H1 (cell line): ENCODE measurements at regions not wholly inside any gene's neighbourhood (a gene's known extent, or its start where the extent isn't known, plus 50 kb on each side); places are given as distances from the start of the nearest gene placed in this dataset.

ENCODE experiments used
- CTCF ChIA-PET: fragments of 300-600 bp; sonication (Branson Sonifier 250); formaldehyde crosslinking; loops from one replicate; lab custom pipeline; 2021; ENCODE audit not compliant: partially characterized antibody; lab: Charles Lee
- POLR2A ChIA-PET: fragments of 300-600 bp; sonication (Branson Sonifier 250); formaldehyde crosslinking; loops from one replicate; lab custom pipeline; 2021; ENCODE audit warnings: inconsistent platforms; ENCODE audit not compliant: partially characterized antibody; lab: Charles Lee
- DNase-seq, 2 experiments: peaks; one replicate each; pipeline versions ENCODE4 v3.0.0 to v3.0.0-alpha.2; 2010 to 2022; ENCODE audit warnings: low spot score in 2 of 2, low read depth in 1 of 2, mixed read lengths in 1 of 2
- FAIRE-seq: peaks from 2 replicates; lab custom pipeline; 2011; peaks lifted over from hg19 to GRCh38; lab: Jason Lieb, UNC
- H2AFZ ChIP-seq: 2 replicates; pipeline ENCODE4 v1.8.1; 2012; ENCODE audit warnings: low read length, inconsistent platforms
- H2AK5ac ChIP-seq: 2 replicates; pipeline ENCODE4 v1.6.1; 2013; ENCODE audit warnings: low read depth, low read length
- H2BK120ac ChIP-seq: replicated peaks from 2 replicates; pipeline ENCODE3; 2013; ENCODE audit warnings: low read depth, low read length, inconsistent platforms
- H2BK12ac ChIP-seq: 2 replicates; pipeline ENCODE4 v1.6.1; 2013; ENCODE audit warnings: low read depth, low read length
- H2BK15ac ChIP-seq: 2 replicates; pipeline ENCODE4 v1.6.1; 2013; ENCODE audit warnings: low read length
- H2BK20ac ChIP-seq: 2 replicates; pipeline ENCODE4 v1.6.1; 2013; ENCODE audit warnings: low read length
- H2BK5ac ChIP-seq: 2 replicates; pipeline ENCODE4 v1.6.1; 2013; ENCODE audit warnings: low read depth, low read length
- H3K14ac ChIP-seq: 2 replicates; pipeline ENCODE4 v1.6.1; 2013; ENCODE audit warnings: inconsistent platforms; ENCODE audit not compliant: insufficient read length
- H3K18ac ChIP-seq: 2 replicates; pipeline ENCODE4 v1.6.1; 2013; ENCODE audit warnings: low read length; ENCODE audit errors: extremely low read depth
- H3K23ac ChIP-seq: 2 replicates; pipeline ENCODE4 v1.6.1; 2013; ENCODE audit warnings: inconsistent platforms; ENCODE audit not compliant: insufficient read length
- H3K23me2 ChIP-seq: 2 replicates; pipeline ENCODE4 v1.6.1; 2013; ENCODE audit warnings: low read depth, low read length
- H3K27ac ChIP-seq: 2 replicates; pipeline ENCODE4 v1.6.1; 2011; ENCODE audit warnings: low read depth, low read length, inconsistent platforms
- H3K27me3 ChIP-seq, 4 experiments: replicated peaks in 1 of 4; 1 replicate in 1 of 4; 2 replicates in 3 of 4; pipeline versions ENCODE4 v1.6.1 to v1.8.1; 2011 to 2013; ENCODE audit warnings: low read length in 3 of 4, mild to moderate bottlenecking in 3 of 4, inconsistent platforms in 2 of 4, mixed read lengths in 2 of 4, moderate library complexity in 1 of 4; ENCODE audit not compliant: control insufficient read depth in 3 of 4, insufficient read depth in 3 of 4; ENCODE audit errors: extremely low read depth in 1 of 4
- H3K36me3 ChIP-seq, 4 experiments: 2 replicates each; pipeline versions ENCODE4 v1.6.1 to v1.8.1; 2011 to 2013; ENCODE audit warnings: mild to moderate bottlenecking in 4 of 4, low read length in 3 of 4, moderate library complexity in 2 of 4, control low read depth in 1 of 4, inconsistent platforms in 1 of 4; ENCODE audit not compliant: insufficient read depth in 4 of 4, control insufficient read depth in 2 of 4
- H3K4ac ChIP-seq: replicated peaks from 2 replicates; pipeline ENCODE3; 2013; ENCODE audit warnings: low read length, low read depth, mixed read lengths, inconsistent platforms; ENCODE audit not compliant: insufficient read length
- H3K4me1 ChIP-seq, 4 experiments: replicated peaks in 1 of 4; 1 replicate in 1 of 4; 2 replicates in 3 of 4; pipeline versions ENCODE4 v1.6.1 to v1.8.1; 2011 to 2013; ENCODE audit warnings: low read length in 3 of 4, inconsistent platforms in 2 of 4, mixed read lengths in 1 of 4; ENCODE audit not compliant: insufficient read depth in 4 of 4, control insufficient read depth in 3 of 4
- H3K4me2 ChIP-seq, 2 experiments: 2 replicates each; pipeline versions ENCODE4 v1.6.1 to v1.8.1; 2011 to 2013; ENCODE audit warnings: low read depth in 2 of 2, low read length in 2 of 2, control low read depth in 1 of 2, inconsistent platforms in 1 of 2, mild to moderate bottlenecking in 1 of 2; ENCODE audit not compliant: insufficient read depth in 1 of 2
- H3K4me3 ChIP-seq, 4 experiments: fragments of 200-600, 300-600 bp in 1 of 4; sonication (generic), shearing (Covaris generic), sonication (Bioruptor Twin) in 1 of 4; 2 replicates each; pipeline versions ENCODE4 v1.5.1 to v1.8.1; 2011 to 2016; ENCODE audit warnings: low read length in 4 of 4, low read depth in 3 of 4, control low read depth in 2 of 4, inconsistent platforms in 2 of 4, mild to moderate bottlenecking in 2 of 4, mixed read lengths in 1 of 4, moderate library complexity in 1 of 4; ENCODE audit not compliant: insufficient read depth in 2 of 4; ENCODE audit errors: extremely low read depth in 1 of 4
- H3K56ac ChIP-seq: replicated peaks from 2 replicates; pipeline ENCODE3; 2013; ENCODE audit warnings: low read depth, mild to moderate bottlenecking, mixed read lengths, low read length, inconsistent platforms; ENCODE audit not compliant: insufficient read length
- H3K79me1 ChIP-seq: 2 replicates; pipeline ENCODE4 v1.6.1; 2013; ENCODE audit warnings: low read depth, low read length, control low read depth
- H3K79me2 ChIP-seq, 2 experiments: 2 replicates each; pipeline versions ENCODE4 v1.6.1 to v1.8.1; 2012 to 2013; ENCODE audit warnings: low read length in 2 of 2, mild to moderate bottlenecking in 2 of 2, inconsistent platforms in 1 of 2; ENCODE audit not compliant: insufficient read depth in 2 of 2, control insufficient read depth in 1 of 2
- H3K9ac ChIP-seq, 4 experiments: replicated peaks in 1 of 4; 1 replicate in 1 of 4; 2 replicates in 3 of 4; pipeline versions ENCODE4 v1.6.1 to v1.8.1; 2011 to 2013; ENCODE audit warnings: low read depth in 3 of 4, low read length in 3 of 4, control low read depth in 2 of 4, mild to moderate bottlenecking in 2 of 4, moderate library complexity in 2 of 4, inconsistent platforms in 1 of 4; ENCODE audit errors: extremely low read depth in 1 of 4
- H3K9me3 ChIP-seq, 2 experiments: 2 replicates each; pipeline versions ENCODE4 v1.6.1 to v1.8.1; 2012 to 2013; ENCODE audit warnings: mild to moderate bottlenecking in 2 of 2, moderate library complexity in 2 of 2, control low read depth in 1 of 2, inconsistent platforms in 1 of 2, low read depth in 1 of 2, low read length in 1 of 2, mixed read lengths in 1 of 2; ENCODE audit not compliant: insufficient read depth in 2 of 2
- H4K20me1 ChIP-seq, 2 experiments: replicated peaks in 1 of 2; 2 replicates each; pipeline versions ENCODE3 to v1.8.1; 2011 to 2013; ENCODE audit warnings: inconsistent platforms in 2 of 2, low read length in 2 of 2, mild to moderate bottlenecking in 1 of 2; ENCODE audit not compliant: insufficient read depth in 2 of 2, control insufficient read depth in 1 of 2
- H4K5ac ChIP-seq: 2 replicates; pipeline ENCODE4 v1.6.1; 2013; ENCODE audit warnings: low read length, low read depth, mixed read lengths, inconsistent platforms; ENCODE audit not compliant: insufficient read length
- H4K8ac ChIP-seq: 2 replicates; pipeline ENCODE4 v1.8.0; 2013; ENCODE audit warnings: mild to moderate bottlenecking, moderate library complexity, low read length, inconsistent platforms; ENCODE audit not compliant: insufficient read depth; ENCODE audit errors: extremely low read depth
- H4K91ac ChIP-seq: replicated peaks from 2 replicates; pipeline ENCODE3; 2013; ENCODE audit warnings: low read length, mixed read lengths, inconsistent platforms; ENCODE audit not compliant: insufficient read length
- JUND ChIP-seq: IDR thresholded peaks from 2 replicates; pipeline ENCODE4 v1.6.1; 2011; ENCODE audit warnings: mild to moderate bottlenecking, improper control_type of control experiment, low read length
- KDM4A ChIP-seq: IDR thresholded peaks from one replicate; pipeline ENCODE4 v1.7.1; 2012; ENCODE audit warnings: low read depth, mild to moderate bottlenecking, moderate library complexity, low read length, inconsistent platforms; ENCODE audit not compliant: severe bottlenecking
- POLR2A ChIP-seq, 2 experiments: IDR thresholded peaks; 1 replicate in 1 of 2; 2 replicates in 1 of 2; pipeline ENCODE4 v1.6.1; 2011; ENCODE audit warnings: low read depth in 2 of 2, low read length in 2 of 2, mild to moderate bottlenecking in 2 of 2; ENCODE audit errors: control extremely low read depth in 1 of 2
- SIX5 ChIP-seq: IDR thresholded peaks from 2 replicates; pipeline ENCODE4 v1.6.1; 2011; ENCODE audit warnings: mild to moderate bottlenecking, low read depth, low read length
- SUZ12 ChIP-seq: fragments of 200-600 bp; sonication (generic); IDR thresholded peaks from 2 replicates; pipeline ENCODE4 v1.6.1; 2012; ENCODE audit warnings: mild to moderate bottlenecking, inconsistent platforms, low read length, moderate library complexity, mixed read lengths
- TCF12 ChIP-seq: IDR thresholded peaks from 2 replicates; pipeline ENCODE4 v1.6.1; 2011; ENCODE audit warnings: low read depth, mild to moderate bottlenecking, low read length
- WGBS, 2 experiments: shearing (Covaris generic) in 1 of 2; methylation state at CpG; one replicate each; pipeline versions ENCODE4 v1.1.6 to v1.1.7; 2013 to 2015; ENCODE audit warnings: low lambda C conversion rate in 2 of 2, mixed read lengths in 2 of 2, inconsistent platforms in 1 of 2, low coverage in 1 of 2, missing lambda C conversion rate in 1 of 2; ENCODE audit not compliant: insufficient replicate concordance in 2 of 2, insufficient coverage in 1 of 2, insufficient read length in 1 of 2; ENCODE audit errors: extremely low coverage in 1 of 2, missing lambda C conversion rate in 1 of 2; 5-methylcytosine and 5-hydroxymethylcytosine counted together

- DNase-seq, result no peak
- no peak for TF ChIP-seq TCF12
- TF ChIP-seq KDM4A, result no peak
- TF ChIP-seq SUZ12, result no peak
- TF ChIP-seq SIX5, result no peak
- no peak for TF ChIP-seq POLR2A (IDR thresholded peaks at IDR 0.05; ENCODE audit: control extremely low read depth in 1 of 2, low read depth in 2 of 2, low read length in 2 of 2)
- TF ChIP-seq JUND, result no peak
These were observed 2684.3 kb upstream of the PCDH20 start for GRCh38 chr13:64099994-64100393.

More at GRCh38 chr13:64099994-64100393, 2684.3 kb upstream of the PCDH20 start:
- Histone ChIP-seq H2AK5ac (no peak overlapping the region), H3K9me3 (no peaks in the 10 kb centered on the region), H4K8ac (no peak overlapping the region), H2AFZ (no peak overlapping the region), H3K14ac (no peak overlapping the region), H3K4ac (no peak overlapping the region), H3K23ac (no peak overlapping the region), H3K18ac (no peak overlapping the region), H3K79me1 (no peaks in the 10 kb centered on the region), H3K27me3 (no peaks in the 10 kb centered on the region), H3K4me1 (no peaks in the 10 kb centered on the region), H3K79me2 (no peaks in the 10 kb centered on the region), H3K4me3 (no peak overlapping the region), H2BK5ac (no peak overlapping the region), H3K27ac (no peak overlapping the region), H2BK120ac (no peak overlapping the region), H3K4me2 (no peak overlapping the region), H4K5ac (no peak overlapping the region), H3K36me3 (no peaks in the 10 kb centered on the region), H3K56ac (no peak overlapping the region), H3K23me2 (no peaks in the 10 kb centered on the region), H2BK12ac (no peak overlapping the region), H4K20me1 (no peaks in the 10 kb centered on the region), H2BK15ac (no peak overlapping the region), H3K9ac (no peak overlapping the region), H4K91ac (no peak overlapping the region), H2BK20ac (no peak overlapping the region)
- POLR2A ChIA-PET, result no interaction called here
- 86% methylated on average over 2 of the region's 2 CpGs; no CpG with 5 or more reads in 1 of the 2 experiments for WGBS, 2 experiments
- no peak for FAIRE-seq
- CTCF ChIA-PET, result interaction anchor here (0.5 kb wide), 1 partner anchor 240 kb away, joined by 4 read pairs; no protein-coding TSS in a partner anchor
